RWPE2 (cell line): ENCODE measurements at regions not wholly inside any gene's neighbourhood (a gene's known extent, or its start where the extent isn't known, plus 50 kb on each side); places are given as distances from the start of the nearest gene placed in this dataset.

ENCODE experiments used
- ATAC-seq: fragments of 200-7000 bp; cut with Tn5 transposase; 3 replicates; pipeline ENCODE4 v1.9.1; 2021; ENCODE audit warnings: low read depth
- DNase-seq: peaks from one replicate; pipeline ENCODE4 v3.0.0-alpha.2; 2020; ENCODE audit warnings: low spot score
- H3K27ac ChIP-seq: fragments of 450-650 bp; 2 replicates; pipeline ENCODE4 v1.5.1; 2017; ENCODE audit warnings: mild to moderate bottlenecking; ENCODE audit not compliant: poor library complexity, severe bottlenecking
- H3K27me3 ChIP-seq: fragments of 250-450 bp; sonication (Bioruptor Pico); 2 replicates; pipeline ENCODE4 v1.5.1; 2021; ENCODE audit warnings: mild to moderate bottlenecking, moderate library complexity; ENCODE audit not compliant: insufficient read depth, poor library complexity, severe bottlenecking
- H3K36me3 ChIP-seq: fragments of 250-450 bp; sonication (Bioruptor Pico); 2 replicates; pipeline ENCODE4 v1.5.1; 2020; ENCODE audit warnings: low read depth, mild to moderate bottlenecking, moderate library complexity
- H3K4me1 ChIP-seq: fragments of 250-450 bp; sonication (Bioruptor Pico); 2 replicates; pipeline ENCODE4 v1.5.1; 2021; ENCODE audit warnings: mild to moderate bottlenecking, moderate library complexity; ENCODE audit not compliant: insufficient read depth, poor library complexity, severe bottlenecking
- H3K4me3 ChIP-seq: fragments of 250-450 bp; sonication (Bioruptor Pico); 2 replicates; pipeline ENCODE4 v1.5.1; 2021; ENCODE audit warnings: mild to moderate bottlenecking, moderate library complexity; ENCODE audit not compliant: severe bottlenecking
- H3K9me3 ChIP-seq: fragments of 250-450 bp; sonication (Bioruptor Pico); 2 replicates; pipeline ENCODE4 v1.5.1; 2021; ENCODE audit warnings: mild to moderate bottlenecking, moderate library complexity; ENCODE audit not compliant: severe bottlenecking
- TF ChIP-seq, protein P1 (sequence below): fragments of 450-650 bp; IDR thresholded peaks from one replicate; pipeline ENCODE4 v1.5.1; 2017; ENCODE audit warnings: mild to moderate bottlenecking, moderate library complexity; ENCODE audit not compliant: poor library complexity, severe bottlenecking

DNA sequence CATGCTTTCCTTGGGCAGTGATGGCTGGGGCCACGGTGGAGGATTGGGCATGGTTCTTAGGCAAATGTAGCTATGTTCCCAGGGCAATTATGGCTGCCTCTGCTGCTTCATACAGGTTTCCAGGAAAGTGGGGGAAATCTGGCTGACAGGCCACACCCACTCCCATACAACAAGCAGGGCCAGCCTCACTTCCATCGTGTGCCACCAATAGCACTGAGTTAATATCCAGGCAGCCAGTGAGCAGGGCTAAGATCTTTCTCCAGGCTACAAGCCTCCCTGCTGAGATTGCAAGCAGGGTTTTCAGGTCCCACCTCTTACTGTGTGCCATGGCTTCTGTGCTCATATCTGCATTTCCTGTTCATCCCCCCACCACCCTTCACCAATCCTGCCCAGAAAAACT, 1291.9 kb downstream of the SI start:
- Histone ChIP-seq H3K27ac (no peak overlapping the region), H3K27me3 (no peaks in the 10 kb centered on the region), H3K4me3 (no peak overlapping the region), H3K9me3 (no peaks in the 10 kb centered on the region), H3K36me3 (no peaks in the 10 kb centered on the region), H3K4me1 (no peaks in the 10 kb centered on the region)
- ATAC-seq = no peak
- DNase-seq = no peak
- TF ChIP-seq, protein P1, sequence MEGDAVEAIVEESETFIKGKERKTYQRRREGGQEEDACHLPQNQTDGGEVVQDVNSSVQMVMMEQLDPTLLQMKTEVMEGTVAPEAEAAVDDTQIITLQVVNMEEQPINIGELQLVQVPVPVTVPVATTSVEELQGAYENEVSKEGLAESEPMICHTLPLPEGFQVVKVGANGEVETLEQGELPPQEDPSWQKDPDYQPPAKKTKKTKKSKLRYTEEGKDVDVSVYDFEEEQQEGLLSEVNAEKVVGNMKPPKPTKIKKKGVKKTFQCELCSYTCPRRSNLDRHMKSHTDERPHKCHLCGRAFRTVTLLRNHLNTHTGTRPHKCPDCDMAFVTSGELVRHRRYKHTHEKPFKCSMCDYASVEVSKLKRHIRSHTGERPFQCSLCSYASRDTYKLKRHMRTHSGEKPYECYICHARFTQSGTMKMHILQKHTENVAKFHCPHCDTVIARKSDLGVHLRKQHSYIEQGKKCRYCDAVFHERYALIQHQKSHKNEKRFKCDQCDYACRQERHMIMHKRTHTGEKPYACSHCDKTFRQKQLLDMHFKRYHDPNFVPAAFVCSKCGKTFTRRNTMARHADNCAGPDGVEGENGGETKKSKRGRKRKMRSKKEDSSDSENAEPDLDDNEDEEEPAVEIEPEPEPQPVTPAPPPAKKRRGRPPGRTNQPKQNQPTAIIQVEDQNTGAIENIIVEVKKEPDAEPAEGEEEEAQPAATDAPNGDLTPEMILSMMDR = no peak

- ATAC-seq = no peak
- H3K4me1 ChIP-seq = no peaks in the 10 kb centered on the region
- no peaks in the 10 kb centered on the region for H3K9me3 ChIP-seq
- no peak for DNase-seq
- TF ChIP-seq, protein P1 = no peak
- H3K4me3 ChIP-seq = no peak overlapping the region
- no peaks in the 10 kb centered on the region for H3K36me3 ChIP-seq
- no peak overlapping the region for H3K27ac ChIP-seq
- no peaks in the 10 kb centered on the region for H3K27me3 ChIP-seq
These were observed 1292.6 kb downstream of the SI start for GRCh38 chr3:163785693-163786092.

DNA sequence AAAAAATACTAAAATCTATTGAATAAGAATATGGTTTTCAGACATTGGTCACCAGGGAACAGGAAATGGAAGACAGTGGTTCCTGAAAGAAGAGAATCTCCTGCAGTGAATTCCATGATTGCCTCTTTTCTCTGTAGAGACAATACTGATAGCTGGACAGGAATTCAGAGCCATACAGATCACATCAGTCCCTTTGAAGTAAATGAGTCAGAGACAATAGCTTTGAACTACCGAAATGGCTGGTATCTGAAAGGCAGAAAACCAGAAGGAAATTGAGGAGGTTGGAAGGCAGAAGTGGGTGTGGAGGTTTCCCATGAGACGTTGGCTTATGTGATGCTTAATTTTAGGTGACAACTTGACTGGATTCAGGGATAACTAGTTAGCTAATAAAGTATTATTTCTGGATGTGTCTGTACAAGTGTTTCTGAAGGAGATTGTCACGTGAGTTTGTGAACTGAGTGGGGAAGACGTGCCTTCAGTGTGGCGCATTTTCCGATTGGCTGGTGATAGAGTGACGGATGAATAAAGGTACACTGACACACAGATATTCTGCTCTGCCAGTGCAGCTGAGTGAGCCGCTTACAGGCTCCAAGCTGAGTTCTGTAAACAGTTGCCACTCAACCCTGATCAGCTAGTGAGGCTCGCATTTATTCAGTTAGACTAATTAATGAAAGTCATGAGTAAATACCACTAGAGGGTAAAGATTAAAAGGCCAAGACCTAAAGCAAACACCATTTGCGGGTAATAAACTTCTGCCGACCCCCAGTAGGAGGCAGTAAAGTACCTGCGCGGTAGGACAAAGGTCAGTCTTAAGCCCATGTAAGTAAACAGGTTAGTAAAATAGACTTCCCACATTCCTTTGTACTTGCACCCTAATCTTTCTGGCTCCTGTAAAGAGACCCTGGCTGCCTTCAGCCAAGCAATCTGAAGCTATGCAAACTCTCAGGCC, 1298.6 kb downstream of the SI start:
- no peaks in the 10 kb centered on the region for H3K4me1 ChIP-seq
- DNase-seq (no peak), ATAC-seq (no peak)
- TF ChIP-seq, protein P1 = no peak
- H3K4me3 ChIP-seq = no peak overlapping the region
- no peaks in the 10 kb centered on the region for H3K36me3 ChIP-seq
- no peak overlapping the region for H3K27ac ChIP-seq
- H3K9me3 ChIP-seq = no peaks in the 10 kb centered on the region
- H3K27me3 ChIP-seq = no peaks in the 10 kb centered on the region

DNA sequence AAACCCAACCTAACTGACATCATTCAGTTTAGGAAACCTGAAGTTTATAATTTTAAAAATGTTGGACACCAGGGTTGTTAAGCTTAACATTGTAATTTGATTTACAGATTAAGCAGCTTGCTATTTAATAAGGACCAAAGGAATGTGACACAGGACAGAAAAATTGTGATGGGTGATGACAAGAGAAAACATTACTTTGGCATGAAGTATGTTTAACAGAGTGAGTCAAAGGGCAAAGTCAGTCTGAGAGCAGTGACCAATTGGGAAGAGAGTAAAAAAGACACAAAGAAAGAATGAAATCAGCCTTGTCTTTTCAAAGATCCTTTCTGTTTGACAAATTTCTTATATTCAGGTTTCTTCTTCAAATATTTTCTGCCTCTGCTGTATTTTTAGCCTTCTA, 1301.6 kb downstream of the SI start:
- no peak for DNase-seq

More for the DNA sequence above, 1301.6 kb downstream of the SI start:
- Histone ChIP-seq H3K27me3 (no peaks in the 10 kb centered on the region), H3K27ac (no peak overlapping the region), H3K36me3 (no peaks in the 10 kb centered on the region), H3K4me1 (peaks cover 2% of the 10 kb centered on the region), H3K4me3 (no peak overlapping the region), H3K9me3 (no peaks in the 10 kb centered on the region)
- TF ChIP-seq, protein P1 = no peak
- ATAC-seq = no peak
